Endothelial cell of umbilical vein (primary cell): ENCODE measurements at regions not wholly inside any gene's neighbourhood (a gene's known extent, or its start where the extent isn't known, plus 50 kb on each side); places are given as distances from the start of the nearest gene placed in this dataset.

Source experiments
- BruUV-seq: library from RNA; stranded (reverse); fragments of 400-500 nt; replicated peaks from 2 replicates; lab custom pipeline; 2021; lab: Mats Ljungman, UMichigan
- CTCF ChIA-PET: fragments of 300-600, 350-600 bp; sonication (Branson Sonifier 250); formaldehyde crosslinking; loops from one replicate; lab custom pipeline; 2021; ENCODE audit warnings: antibody characterized with exemption, inconsistent platforms; lab: Charles Lee
- POLR2A ChIA-PET: fragments of 300-600, 350-600 bp; sonication (Branson Sonifier 250); formaldehyde crosslinking; loops from one replicate; lab custom pipeline; 2021; ENCODE audit warnings: antibody characterized with exemption, inconsistent platforms; lab: Charles Lee
- DNase-seq: peaks from one replicate; pipeline ENCODE4 v3.0.0-alpha.2; 2011; ENCODE audit warnings: low read depth, low spot score
- FAIRE-seq: peaks from 2 replicates; lab custom pipeline; 2011; peaks lifted over from hg19 to GRCh38; lab: Jason Lieb, UNC
- H2AFZ ChIP-seq: 2 replicates; pipeline ENCODE4 v1.6.0; 2012; ENCODE audit warnings: low read depth, low read length, control low read depth, inconsistent platforms
- H3K27ac ChIP-seq: 2 replicates; pipeline ENCODE4 v1.5.1; 2011; ENCODE audit warnings: low read depth, mild to moderate bottlenecking, control low read depth, low read length, moderate library complexity; ENCODE audit not compliant: insufficient read depth
- H3K27me3 ChIP-seq, 2 experiments: 2 replicates each; pipeline versions ENCODE4 v1.6.0 to v1.6.1; 2011; ENCODE audit warnings: low read length in 2 of 2, mixed read lengths in 1 of 2; ENCODE audit not compliant: control insufficient read depth in 2 of 2, insufficient read depth in 2 of 2
- H3K36me3 ChIP-seq, 2 experiments: 2 replicates in 1 of 2; 3 replicates in 1 of 2; pipeline ENCODE4 v1.5.1; 2011; ENCODE audit warnings: low read length in 2 of 2, mild to moderate bottlenecking in 1 of 2, moderate library complexity in 1 of 2; ENCODE audit not compliant: control insufficient read depth in 2 of 2, insufficient read depth in 2 of 2; ENCODE audit errors: extremely low read depth in 1 of 2
- H3K4me1 ChIP-seq: 3 replicates; pipeline ENCODE4 v1.5.1; 2011; ENCODE audit warnings: mild to moderate bottlenecking, low read length; ENCODE audit not compliant: control insufficient read depth, insufficient read depth; ENCODE audit errors: extremely low read depth
- H3K4me2 ChIP-seq: 2 replicates; pipeline ENCODE4 v1.6.1; 2011; ENCODE audit warnings: low read length, control low read depth, mixed read lengths; ENCODE audit not compliant: insufficient read depth
- H3K4me3 ChIP-seq, 3 experiments: fragments of 200-600 bp in 1 of 3; sonication (generic), shearing (Covaris generic) in 1 of 3; replicated peaks in 1 of 3; 2 replicates each; pipeline ENCODE4 v1.5.1; 2011 to 2016; ENCODE audit warnings: control low read depth in 3 of 3, low read length in 3 of 3, mild to moderate bottlenecking in 2 of 3, inconsistent platforms in 1 of 3, low read depth in 1 of 3, moderate library complexity in 1 of 3; ENCODE audit not compliant: insufficient read depth in 1 of 3
- H3K79me2 ChIP-seq: 2 replicates; pipeline ENCODE4 v1.6.0; 2012; ENCODE audit warnings: low read length, inconsistent platforms; ENCODE audit not compliant: control insufficient read depth, insufficient read depth
- H3K9ac ChIP-seq: replicated peaks from 2 replicates; pipeline ENCODE3; 2011; ENCODE audit warnings: low read length, control low read depth; ENCODE audit not compliant: insufficient read depth; ENCODE audit errors: extremely low read depth
- H3K9me1 ChIP-seq: replicated peaks from 3 replicates; pipeline ENCODE4 v1.6.0; 2011; ENCODE audit warnings: mild to moderate bottlenecking, low read length; ENCODE audit not compliant: control insufficient read depth, insufficient read depth; ENCODE audit errors: extremely low read depth
- H3K9me3 ChIP-seq: replicated peaks from 2 replicates; pipeline ENCODE4 v1.5.1; 2012; ENCODE audit warnings: low read length, inconsistent platforms; ENCODE audit not compliant: control insufficient read depth, insufficient read depth
- H4K20me1 ChIP-seq: replicated peaks from 2 replicates; pipeline ENCODE3; 2011; ENCODE audit warnings: mild to moderate bottlenecking, low read length; ENCODE audit not compliant: control insufficient read depth, insufficient read depth; ENCODE audit errors: extremely low read depth
- EZH2 ChIP-seq: IDR thresholded peaks from 2 replicates; pipeline ENCODE4 v1.6.1; 2012; ENCODE audit warnings: borderline replicate concordance, low read depth, mild to moderate bottlenecking, moderate library complexity, low read length, inconsistent platforms; ENCODE audit not compliant: severe bottlenecking
- FOS ChIP-seq: IDR thresholded peaks from 2 replicates; pipeline ENCODE4 v1.6.1; 2011; ENCODE audit warnings: mild to moderate bottlenecking, low read length, moderate library complexity, borderline replicate concordance; ENCODE audit not compliant: insufficient read depth
- GATA2 ChIP-seq: IDR thresholded peaks from 2 replicates; pipeline ENCODE4 v1.7.0; 2011; ENCODE audit warnings: low read depth, mild to moderate bottlenecking, moderate library complexity, mixed read lengths, low read length; ENCODE audit not compliant: insufficient read length, insufficient read depth
- JUN ChIP-seq: IDR thresholded peaks from 2 replicates; pipeline ENCODE4 v1.6.1; 2011; ENCODE audit warnings: borderline replicate concordance, low read depth; ENCODE audit not compliant: insufficient read length, insufficient read depth
- MYC ChIP-seq: IDR thresholded peaks from one replicate; pipeline ENCODE4 v1.6.1; 2011; ENCODE audit warnings: mild to moderate bottlenecking, low read depth, low read length
- POLR2A ChIP-seq: IDR thresholded peaks from 2 replicates; pipeline ENCODE4 v1.6.1; 2012; ENCODE audit warnings: low read depth, mild to moderate bottlenecking, control low read depth, low read length
- POLR2AphosphoS5 ChIP-seq: IDR thresholded peaks from 2 replicates; pipeline ENCODE4 v1.6.1; 2012; ENCODE audit warnings: low read depth, mild to moderate bottlenecking, control low read depth, low read length, moderate library complexity; ENCODE audit not compliant: insufficient read depth
- dilution Hi-C: fragments of 300-500 bp; cut with MboI; formaldehyde crosslinking; loops from one replicate; pipeline ENCODE4 v1.15.0; 2019; ENCODE audit warnings: low sequenced_read_pairs; ENCODE audit not compliant: extremely low pct_ligation_motif_present
- intact Hi-C: fragments of 100-400 bp; cut with micrococcal nuclease; formaldehyde crosslinking; loops from one replicate; pipeline ENCODE4 v1.10.0; 2022
- TF ChIP-seq, protein P1 (sequence below), 2 donors: IDR thresholded peaks; 1 replicate in 1 of 2; 2 replicates in 1 of 2; pipeline ENCODE4 v1.5.1; 2011; ENCODE audit warnings: low read length in 2 of 2, mild to moderate bottlenecking in 2 of 2, moderate library complexity in 2 of 2, control low read depth in 1 of 2, inconsistent platforms in 1 of 2, low read depth in 1 of 2; ENCODE audit not compliant: insufficient read depth in 1 of 2; ENCODE audit errors: extremely low read depth in 1 of 2
- TF ChIP-seq, protein P2 (sequence below): IDR thresholded peaks from 2 replicates; pipeline ENCODE4 v1.6.1; 2011; ENCODE audit not compliant: insufficient read depth, insufficient read length

DNA sequence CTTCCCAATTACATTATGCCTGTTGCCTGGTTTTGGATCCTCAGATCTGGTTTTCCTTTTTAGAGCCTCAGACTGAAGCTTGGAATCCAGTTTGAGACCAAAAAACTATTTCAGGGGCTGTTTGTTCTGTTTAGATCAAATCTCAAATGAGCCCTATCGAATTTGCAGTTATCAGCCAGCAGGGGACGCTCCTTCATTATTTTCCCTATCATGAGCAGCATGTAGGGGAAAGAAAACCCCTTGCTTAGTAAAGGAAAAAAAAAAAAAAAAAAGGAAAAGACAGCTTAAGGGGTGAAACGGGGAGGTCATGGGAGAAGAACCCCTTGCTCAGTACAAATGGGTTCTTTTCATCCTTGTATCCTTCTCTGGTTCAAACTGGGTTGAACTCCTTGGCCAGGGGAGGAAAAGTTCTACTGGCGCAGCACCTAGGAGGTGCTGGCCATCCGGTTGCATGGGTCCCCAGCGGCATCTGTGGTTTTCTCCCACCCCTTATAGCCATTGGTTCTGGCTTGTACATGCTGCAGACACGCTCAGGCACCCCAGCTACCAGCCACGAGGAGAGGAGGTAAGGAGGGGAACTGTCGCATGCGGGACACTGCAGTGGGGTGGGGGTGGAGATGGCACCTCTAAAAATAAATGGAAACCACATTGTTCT lies 1375.1 kb upstream of the ALCAM start:
- H3K9me1 ChIP-seq, result no peaks in the 10 kb centered on the region
- H2AFZ ChIP-seq, result no peak overlapping the region
- H3K4me3 ChIP-seq, result no peak overlapping the region
- no peak overlapping the region for H3K4me2 ChIP-seq
- no peaks in the 10 kb centered on the region for H3K4me1 ChIP-seq
- H3K36me3 ChIP-seq, result no peaks in the 10 kb centered on the region
- H3K27me3 ChIP-seq, result no peaks in the 10 kb centered on the region
- no peak for FAIRE-seq
- TF ChIP-seq JUN, result no peak
- TF ChIP-seq, protein P1, sequence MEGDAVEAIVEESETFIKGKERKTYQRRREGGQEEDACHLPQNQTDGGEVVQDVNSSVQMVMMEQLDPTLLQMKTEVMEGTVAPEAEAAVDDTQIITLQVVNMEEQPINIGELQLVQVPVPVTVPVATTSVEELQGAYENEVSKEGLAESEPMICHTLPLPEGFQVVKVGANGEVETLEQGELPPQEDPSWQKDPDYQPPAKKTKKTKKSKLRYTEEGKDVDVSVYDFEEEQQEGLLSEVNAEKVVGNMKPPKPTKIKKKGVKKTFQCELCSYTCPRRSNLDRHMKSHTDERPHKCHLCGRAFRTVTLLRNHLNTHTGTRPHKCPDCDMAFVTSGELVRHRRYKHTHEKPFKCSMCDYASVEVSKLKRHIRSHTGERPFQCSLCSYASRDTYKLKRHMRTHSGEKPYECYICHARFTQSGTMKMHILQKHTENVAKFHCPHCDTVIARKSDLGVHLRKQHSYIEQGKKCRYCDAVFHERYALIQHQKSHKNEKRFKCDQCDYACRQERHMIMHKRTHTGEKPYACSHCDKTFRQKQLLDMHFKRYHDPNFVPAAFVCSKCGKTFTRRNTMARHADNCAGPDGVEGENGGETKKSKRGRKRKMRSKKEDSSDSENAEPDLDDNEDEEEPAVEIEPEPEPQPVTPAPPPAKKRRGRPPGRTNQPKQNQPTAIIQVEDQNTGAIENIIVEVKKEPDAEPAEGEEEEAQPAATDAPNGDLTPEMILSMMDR (IDR thresholded peaks at IDR 0.05; ENCODE audit: extremely low read depth in 1 of 2, insufficient read depth in 1 of 2, low read depth in 1 of 2, low read length in 2 of 2), result peak; percentile 47
- H3K27ac ChIP-seq, result no peak overlapping the region
- no peaks in the 10 kb centered on the region for H3K79me2 ChIP-seq
- no peaks in the 10 kb centered on the region for H3K9me3 ChIP-seq
- dilution Hi-C loops, result no loop called here
- DNase-seq, result peak; percentile 17
- intact Hi-C loops, result loop anchor here (5.0 kb wide), 2 partner anchors 1376 to 1526 kb away; partner anchors contain the start of gene ALCAM
- no TSS peak for BruUV-seq
- H4K20me1 ChIP-seq, result no peaks in the 10 kb centered on the region
- no peak overlapping the region for H3K9ac ChIP-seq
- ChIA-PET POLR2A (no interaction called here), CTCF (interaction anchor here (0.6 to 1.9 kb wide), 6 partner anchors 10 to 1527 kb away, joined by 3 to 8 read pairs (median 4); no protein-coding TSS in a partner anchor)

DNA sequence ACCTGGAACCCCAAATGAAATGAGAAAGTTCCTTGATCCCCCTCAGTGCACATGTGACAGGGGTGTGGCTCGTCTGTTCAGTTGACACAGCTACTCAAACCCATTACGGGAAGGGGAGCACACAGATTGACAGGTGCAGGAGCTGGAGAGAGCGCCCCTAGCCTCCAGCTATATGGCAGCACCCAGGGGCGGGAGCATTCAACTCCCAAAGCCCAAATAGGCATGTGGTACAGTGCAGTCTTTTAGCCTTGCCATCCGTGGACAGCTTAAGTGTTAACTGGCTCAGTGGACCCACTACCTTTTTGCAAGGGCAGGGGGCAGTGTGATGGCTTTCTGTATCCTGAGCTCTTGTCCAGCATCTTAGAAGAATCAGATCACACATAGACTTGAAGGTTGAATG lies 1374.2 kb upstream of the ALCAM start:
- dilution Hi-C loops (no loop called here), intact Hi-C loops (loop anchor here (5.0 kb wide), 2 partner anchors 1375 to 1525 kb away; partner anchors contain the start of gene ALCAM)
- DNase-seq (no peak), FAIRE-seq (no peak)
- no TSS peak for BruUV-seq
- Histone ChIP-seq H3K9me3 (no peaks in the 10 kb centered on the region), H3K27ac (no peak overlapping the region), H4K20me1 (no peaks in the 10 kb centered on the region), H3K4me3 (no peak overlapping the region), H3K36me3 (no peaks in the 10 kb centered on the region), H2AFZ (no peak overlapping the region), H3K9me1 (no peaks in the 10 kb centered on the region), H3K79me2 (no peaks in the 10 kb centered on the region), H3K4me2 (no peak overlapping the region), H3K4me1 (no peaks in the 10 kb centered on the region), H3K27me3 (no peaks in the 10 kb centered on the region), H3K9ac (no peak overlapping the region)
- TF ChIP-seq FOS (no peak), EZH2 (no peak), POLR2AphosphoS5 (no peak), JUN (no peak), POLR2A (no peak), MYC (no peak), GATA2 (no peak)
- TF ChIP-seq, protein P2, sequence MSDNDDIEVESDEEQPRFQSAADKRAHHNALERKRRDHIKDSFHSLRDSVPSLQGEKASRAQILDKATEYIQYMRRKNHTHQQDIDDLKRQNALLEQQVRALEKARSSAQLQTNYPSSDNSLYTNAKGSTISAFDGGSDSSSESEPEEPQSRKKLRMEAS, result no peak
- TF ChIP-seq, protein P1 (IDR thresholded peaks at IDR 0.05; ENCODE audit: extremely low read depth in 1 of 2, insufficient read depth in 1 of 2, low read depth in 1 of 2, low read length in 2 of 2), result no peak
- ChIA-PET CTCF (interaction anchor here (0.9 to 1.9 kb wide), 9 partner anchors 9 to 1526 kb away, joined by 3 to 8 read pairs (median 4); partner anchors contain the start of gene ALCAM), POLR2A (no interaction called here)
